H7 (cell line): ENCODE measurements at regions not wholly inside any gene's neighbourhood (a gene's known extent, or its start where the extent isn't known, plus 50 kb on each side); places are given as distances from the start of the nearest gene placed in this dataset.
"Not testable (repeated sequence)": the region's sequence is repeated elsewhere in the genome, so short reads cannot be mapped to it uniquely, and the experiment has no call there.

Experiments
- DNase-seq: peaks from one replicate; pipeline ENCODE4 v3.0.0; 2012
- H3K27me3 ChIP-seq: 2 replicates; pipeline ENCODE4 v1.6.0; 2011; ENCODE audit warnings: mild to moderate bottlenecking, low read length; ENCODE audit not compliant: control insufficient read depth, insufficient read depth
- H3K36me3 ChIP-seq: replicated peaks from 2 replicates; pipeline ENCODE4 v1.5.1; 2011; ENCODE audit warnings: low read length; ENCODE audit not compliant: control insufficient read depth, insufficient read depth
- H3K4me3 ChIP-seq: 2 replicates; pipeline ENCODE4 v1.5.1; 2011; ENCODE audit warnings: low read depth, mild to moderate bottlenecking, control low read depth, low read length, moderate library complexity; ENCODE audit not compliant: insufficient read depth

GRCh38 chr5:25345240-25345771 is 700.5 kb upstream of the CDH10 start:
- Histone ChIP-seq H3K27me3 (no peaks in the 10 kb centered on the region), H3K4me3 (no peak overlapping the region), H3K36me3 (no peaks in the 10 kb centered on the region)
- DNase-seq = peak; percentile 13

- no peak for DNase-seq
- Histone ChIP-seq H3K27me3 (no peaks in the 10 kb centered on the region), H3K36me3 (no peaks in the 10 kb centered on the region; the same call in 1 of the 2 replicates), H3K4me3 (no peak overlapping the region)
Observed at GRCh38 chr5:25339541-25339940, 694.8 kb upstream of the CDH10 start.

GRCh38 chr5:25334350-25334749 is 689.6 kb upstream of the CDH10 start:
- Histone ChIP-seq H3K4me3 (no peak overlapping the region), H3K27me3 (no peaks in the 10 kb centered on the region), H3K36me3 (no peaks in the 10 kb centered on the region)
- no peak for DNase-seq

- H3K36me3 ChIP-seq = no peaks in the 10 kb centered on the region
- H3K4me3 ChIP-seq = no peak overlapping the region
- no peaks in the 10 kb centered on the region for H3K27me3 ChIP-seq
- DNase-seq = no peak
Observed at GRCh38 chr5:25330721-25331120, 685.9 kb upstream of the CDH10 start.

GRCh38 chr5:25327172-25327571 is 682.4 kb upstream of the CDH10 start:
- Histone ChIP-seq H3K4me3 (no peak overlapping the region), H3K27me3 (no peaks in the 10 kb centered on the region), H3K36me3 (no peaks in the 10 kb centered on the region)
- no peak for DNase-seq

- Histone ChIP-seq H3K4me3 (no peak overlapping the region), H3K36me3 (no peaks in the 10 kb centered on the region), H3K27me3 (no peaks in the 10 kb centered on the region)
- DNase-seq = no peak
Observed at GRCh38 chr5:25301836-25302235, 657.1 kb upstream of the CDH10 start.

- H3K4me3 ChIP-seq = no peak overlapping the region
- H3K36me3 ChIP-seq = no peaks in the 10 kb centered on the region
- DNase-seq = no peak
- no peaks in the 10 kb centered on the region for H3K27me3 ChIP-seq
Observed at GRCh38 chr5:25295067-25295466, 650.3 kb upstream of the CDH10 start.

GRCh38 chr5:25289766-25290165 is 645.0 kb upstream of the CDH10 start:
- H3K4me3 ChIP-seq, H3K36me3 ChIP-seq, DNase-seq, H3K27me3 ChIP-seq: not testable (repeated sequence)

- Histone ChIP-seq H3K27me3 (no peaks in the 10 kb centered on the region), H3K4me3 (no peak overlapping the region), H3K36me3 (no peaks in the 10 kb centered on the region)
- no peak for DNase-seq
Observed at GRCh38 chr5:25286319-25286718, 641.5 kb upstream of the CDH10 start.

GRCh38 chr5:25285136-25285535 is 640.4 kb upstream of the CDH10 start:
- no peak for DNase-seq
- no peaks in the 10 kb centered on the region for H3K36me3 ChIP-seq
- no peak overlapping the region for H3K4me3 ChIP-seq
- H3K27me3 ChIP-seq = no peaks in the 10 kb centered on the region

- DNase-seq, H3K4me3 ChIP-seq, H3K36me3 ChIP-seq, H3K27me3 ChIP-seq: not testable (repeated sequence)
Observed at GRCh38 chr5:25263507-25263906, 618.7 kb upstream of the CDH10 start.

- H3K36me3 ChIP-seq = no peaks in the 10 kb centered on the region
- no peak for DNase-seq
- no peaks in the 10 kb centered on the region for H3K27me3 ChIP-seq
- H3K4me3 ChIP-seq = no peak overlapping the region
Observed at GRCh38 chr5:25262221-25262620, 617.4 kb upstream of the CDH10 start.

- Histone ChIP-seq H3K27me3 (no peaks in the 10 kb centered on the region), H3K36me3 (no peaks in the 10 kb centered on the region), H3K4me3 (no peak overlapping the region)
- no peak for DNase-seq
Observed at GRCh38 chr5:25255128-25255527, 610.4 kb upstream of the CDH10 start.

GRCh38 chr5:25241981-25242380 is 597.2 kb upstream of the CDH10 start:
- Histone ChIP-seq H3K27me3 (no peaks in the 10 kb centered on the region), H3K36me3 (no peaks in the 10 kb centered on the region), H3K4me3 (no peak overlapping the region)
- DNase-seq = no peak

- H3K36me3 ChIP-seq, H3K4me3 ChIP-seq, DNase-seq, H3K27me3 ChIP-seq: not testable (repeated sequence)
Observed at GRCh38 chr5:25238720-25239119, 593.9 kb upstream of the CDH10 start.

GRCh38 chr5:25224316-25224982 is 579.7 kb upstream of the CDH10 start:
- H3K36me3 ChIP-seq = no peaks in the 10 kb centered on the region

More at GRCh38 chr5:25224316-25224982, 579.7 kb upstream of the CDH10 start:
- H3K4me3 ChIP-seq = no peak overlapping the region
- no peak for DNase-seq
- no peaks in the 10 kb centered on the region for H3K27me3 ChIP-seq
